ENCODE measurements at regions not wholly inside any gene's neighbourhood (a gene's known extent, or its start where the extent isn't known, plus 50 kb on each side); places are given as distances from the start of the nearest gene placed in this dataset.
"Not testable (repeated sequence)": the region's sequence is repeated elsewhere in the genome, so short reads cannot be mapped to it uniquely, and the experiment has no call there.

DNA sequence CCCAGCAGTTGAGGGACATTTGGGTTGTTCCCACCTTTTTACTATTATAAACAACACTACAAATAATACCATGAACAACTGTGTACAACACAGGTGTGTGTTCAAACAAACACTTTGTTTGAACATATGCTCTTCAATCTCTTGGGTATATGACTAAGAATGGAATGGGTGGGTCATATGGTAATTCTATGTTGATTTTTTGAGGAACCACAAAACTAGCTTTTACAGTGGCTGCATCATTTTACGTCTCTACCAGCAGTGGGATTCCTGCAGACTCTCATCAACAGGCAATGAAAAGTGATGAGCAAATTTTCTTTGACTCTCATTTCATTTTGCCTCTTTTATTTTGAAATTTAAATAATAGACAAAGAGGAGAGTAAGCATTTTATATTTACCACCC, 116.9 kb upstream of the KLF14 start:
- DNase-seq, result no peak

GRCh38 chr7:130852867-130853266, 118.9 kb upstream of the KLF14 start:
- DNase-seq, result no peak

- DNase-seq, result no peak
These were observed 119.7 kb upstream of the KLF14 start for GRCh38 chr7:130853503-130854279.

- DNase-seq, result no peak
These were observed 120.5 kb upstream of the KLF14 start for GRCh38 chr7:130854481-130854880.

DNA sequence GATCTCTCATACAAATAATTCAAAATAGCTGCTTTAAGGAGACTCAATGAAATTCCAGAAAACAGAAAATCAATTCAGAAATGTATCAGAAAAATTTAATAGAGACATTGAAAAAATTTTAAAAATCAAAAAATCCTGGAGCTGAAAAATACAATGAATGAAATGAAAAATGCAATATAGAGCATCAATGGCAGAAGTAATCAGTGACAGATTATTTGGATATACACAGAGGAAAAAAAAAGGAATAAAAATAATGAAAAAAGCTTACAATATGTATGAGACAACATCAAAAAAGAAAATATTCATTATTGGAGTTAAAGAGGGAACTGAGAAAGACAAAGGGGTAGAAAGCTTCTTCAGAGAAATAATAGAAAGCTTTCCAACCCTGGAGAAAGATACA, 122.9 kb upstream of the KLF14 start:
- no peak for DNase-seq

DNA sequence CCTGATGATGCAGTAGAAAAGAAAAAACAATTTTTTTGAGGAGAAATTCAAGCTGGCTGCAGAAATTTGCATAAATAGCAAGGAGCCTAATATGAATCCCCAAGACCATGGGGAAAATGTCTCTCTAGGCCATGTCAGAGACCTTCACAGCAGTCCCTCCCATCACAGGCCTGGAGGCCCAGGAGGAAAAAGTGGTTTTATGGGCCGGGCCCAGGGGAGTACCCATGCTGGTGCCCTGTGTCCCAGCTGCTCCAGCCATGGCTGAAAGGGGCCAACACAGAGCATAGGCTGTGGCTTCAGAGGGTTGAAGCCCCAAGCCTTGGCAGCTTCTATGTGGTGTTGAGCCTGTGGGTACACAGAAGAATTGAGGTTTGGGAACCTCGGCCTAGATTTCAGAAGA, 126.8 kb upstream of the KLF14 start:
- not testable (repeated sequence) for DNase-seq

DNA sequence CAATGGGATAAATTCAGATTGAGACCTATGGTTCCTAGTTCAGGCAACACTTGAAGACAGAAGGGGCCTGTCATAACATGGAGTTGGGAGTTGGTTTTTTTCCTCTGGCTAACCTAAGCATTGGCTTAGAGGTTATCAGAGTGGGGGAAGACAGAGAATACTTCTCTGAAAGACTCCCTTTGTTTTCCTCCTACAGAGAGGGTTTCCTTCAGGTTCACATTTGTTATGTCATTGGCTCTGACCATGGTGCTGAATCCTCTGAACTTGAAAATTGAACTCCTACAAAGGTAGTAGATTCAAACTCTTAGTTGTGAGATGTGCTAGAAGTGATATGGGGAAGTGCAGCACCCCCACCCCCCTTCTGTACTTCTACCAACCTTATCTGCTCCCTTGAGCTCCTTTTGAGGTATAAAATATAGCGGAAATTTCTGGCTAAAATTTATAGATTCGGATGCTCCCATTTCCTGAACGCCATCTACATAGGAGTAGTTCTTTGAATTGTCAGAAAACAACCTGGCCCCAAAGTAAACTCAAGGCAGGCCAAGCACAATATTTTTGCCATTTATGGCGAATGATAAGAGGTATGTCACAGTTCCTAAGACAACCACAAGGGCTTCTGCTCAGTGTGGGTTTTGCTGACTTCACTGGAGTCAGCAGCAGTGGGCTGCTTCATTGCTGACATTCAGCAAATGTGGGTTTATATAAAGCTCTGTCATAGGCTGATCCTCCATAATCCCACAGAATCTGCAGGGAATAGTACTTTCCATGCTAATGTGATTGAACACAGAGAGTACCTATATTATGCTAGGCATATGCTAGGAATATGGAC, 131.6 kb upstream of the KLF14 start:
- DNase-seq, result no peak

GRCh38 chr7:130867039-130867438, 133.0 kb upstream of the KLF14 start:
- DNase-seq, result no peak

GRCh38 chr7:130867581-130868136, 133.7 kb upstream of the KLF14 start:
- DNase-seq, result no peak

GRCh38 chr7:130868139-130868538, 134.1 kb upstream of the KLF14 start:
- DNase-seq, result no peak

- DNase-seq, result no peak
These were observed 135.9 kb upstream of the KLF14 start for GRCh38 chr7:130869918-130870317.

- DNase-seq, result no peak
These were observed 138.3 kb upstream of the KLF14 start for GRCh38 chr7:130872341-130872740.

DNA sequence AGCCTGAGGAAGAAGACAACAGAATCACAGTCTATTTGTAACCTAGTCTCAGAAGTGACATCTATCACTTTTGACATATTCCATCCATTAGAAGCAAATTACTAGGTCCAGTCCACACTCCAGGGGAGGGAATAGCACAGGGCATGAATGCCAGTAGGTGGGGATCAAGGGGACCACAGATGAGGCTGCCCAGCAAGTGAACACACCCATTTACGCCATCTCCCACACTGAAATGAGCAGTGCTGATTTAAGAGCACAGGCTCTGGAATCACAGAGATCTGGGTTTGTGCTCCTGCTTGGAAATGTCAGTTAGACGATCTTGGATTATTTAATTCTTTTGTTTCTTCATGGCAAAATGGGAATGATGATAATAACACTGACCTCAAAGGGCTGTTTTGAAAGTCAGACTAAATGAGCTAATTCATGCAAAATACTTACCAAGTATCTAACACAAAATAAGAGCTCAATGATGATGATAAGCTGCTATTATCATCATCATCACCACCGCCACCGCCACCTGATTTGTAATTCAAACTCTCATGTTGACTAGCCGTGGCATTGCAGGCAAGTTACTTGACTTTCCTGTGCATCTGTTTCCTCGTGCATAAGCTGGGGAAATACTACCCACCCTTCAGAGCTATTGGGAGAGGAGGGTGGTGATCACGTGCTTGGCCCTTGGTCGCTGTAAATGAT, 138.9 kb upstream of the KLF14 start:
- no peak for DNase-seq

DNA sequence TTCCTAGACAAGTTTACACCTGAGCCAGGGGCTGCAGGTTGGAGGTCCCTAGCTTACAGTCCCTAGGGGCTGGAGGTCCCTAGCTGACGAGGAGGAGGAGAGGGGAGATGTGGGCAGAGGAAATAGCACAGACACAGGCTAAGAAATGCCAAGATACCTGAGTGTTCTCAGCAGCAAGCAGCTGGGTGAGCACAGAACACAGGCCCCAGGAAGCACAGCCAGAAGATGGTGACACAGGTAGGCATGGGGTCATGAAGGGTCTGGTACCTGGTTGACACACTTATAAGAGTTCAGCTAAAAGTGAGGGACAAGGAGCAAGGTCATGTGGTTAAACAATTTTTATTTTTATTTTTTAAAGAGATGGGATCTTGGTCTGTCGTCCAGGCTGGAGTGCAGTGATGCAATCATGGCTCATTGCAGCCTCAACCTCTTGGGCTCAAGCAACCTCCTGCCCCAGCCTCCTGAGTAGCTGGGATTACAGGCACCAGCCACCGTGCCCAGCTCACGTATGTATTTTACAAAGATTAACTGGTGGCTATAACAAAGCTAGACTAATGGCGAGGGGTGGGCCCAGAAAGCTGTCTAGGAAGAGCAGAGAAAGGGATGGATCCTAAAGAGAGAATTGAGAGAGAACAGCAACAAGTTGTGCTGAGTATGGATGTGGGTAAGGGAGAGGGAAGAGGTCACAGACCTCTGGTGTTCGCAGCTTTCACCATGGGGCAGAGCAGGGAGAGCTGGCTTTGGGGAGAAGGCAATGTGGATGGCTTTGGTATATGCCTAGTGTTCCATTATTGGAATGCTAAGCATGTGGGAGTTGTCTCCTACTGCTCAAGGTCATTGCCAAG, 140.3 kb upstream of the KLF14 start:
- DNase-seq, result no peak

DNA sequence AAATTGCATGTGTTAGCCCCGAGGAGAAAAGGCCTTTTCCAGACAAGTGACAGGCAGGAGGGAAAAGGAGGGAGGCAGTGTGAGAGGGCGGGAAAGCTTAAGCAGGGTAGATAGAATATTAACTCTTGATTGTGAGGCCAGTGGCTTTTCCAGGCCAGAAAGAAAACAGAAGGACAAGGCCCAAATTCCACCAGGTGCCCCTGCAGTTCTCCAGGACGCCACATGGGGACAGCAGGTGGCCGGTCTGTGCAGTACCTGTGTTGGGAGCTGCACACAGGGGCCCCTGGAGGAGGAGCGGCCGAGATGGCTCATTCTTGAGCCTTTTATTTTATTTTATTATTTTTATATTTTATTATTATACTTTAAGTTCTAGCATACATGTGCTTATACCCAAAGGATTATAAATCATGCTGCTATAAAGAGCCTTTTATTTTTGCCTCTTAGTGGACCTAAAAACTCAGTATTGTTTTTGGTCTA, 141.3 kb upstream of the KLF14 start:
- DNase-seq, result no peak

DNA sequence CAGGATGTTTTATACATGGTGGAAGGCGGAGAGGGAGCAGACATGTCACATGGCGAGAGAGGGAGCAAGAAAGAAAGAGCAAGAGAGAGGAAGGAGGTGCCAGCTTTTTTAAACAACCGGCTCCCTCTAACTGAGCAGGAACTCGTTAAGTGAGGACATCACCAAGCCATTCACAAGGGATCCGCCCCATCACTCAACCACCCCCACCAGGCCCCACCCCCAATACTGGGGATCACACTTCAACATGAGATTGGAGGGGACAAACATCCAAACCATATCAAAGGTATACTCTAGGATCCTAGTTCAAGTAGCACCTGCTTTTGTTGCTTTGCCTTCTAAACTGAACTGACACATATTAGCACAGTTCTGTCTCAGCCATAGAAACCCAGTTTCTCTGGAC, 141.9 kb upstream of the KLF14 start:
- DNase-seq, result no peak

DNA sequence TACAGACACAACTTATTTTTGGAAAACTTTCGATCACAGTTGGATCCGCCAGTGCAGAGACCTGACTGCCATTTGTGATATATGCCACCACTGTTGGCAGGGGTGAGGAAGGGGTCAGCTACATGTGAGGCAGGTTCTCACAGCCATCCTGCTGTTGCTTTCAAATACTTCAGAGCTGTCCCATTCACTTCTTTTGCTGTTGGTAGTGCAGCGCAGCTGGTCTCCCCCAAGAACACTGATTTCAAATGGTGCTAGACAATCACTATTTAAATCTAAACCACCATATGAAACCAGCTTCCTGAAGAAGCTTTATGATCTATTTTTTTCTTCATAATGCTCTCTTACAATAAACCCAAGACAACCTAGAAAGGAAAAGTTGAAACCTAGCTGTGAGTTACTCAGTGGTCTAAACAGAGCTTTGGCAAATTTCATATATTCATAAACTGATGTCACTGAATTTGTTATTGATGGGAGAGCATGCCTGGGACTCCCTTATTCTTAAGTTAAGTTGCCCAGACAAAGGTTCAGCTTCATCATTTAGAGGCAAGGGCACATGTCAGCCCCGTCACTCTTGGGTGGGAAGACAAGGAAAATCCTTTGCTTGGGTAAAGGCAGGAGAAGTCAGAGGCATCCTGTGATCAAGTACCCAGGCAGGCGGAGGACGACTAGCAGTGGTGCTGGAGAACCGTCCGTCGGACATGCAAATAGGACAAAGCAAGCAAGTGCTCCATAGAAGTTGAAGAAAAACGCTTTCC, 143.4 kb upstream of the KLF14 start:
- no peak for DNase-seq

GRCh38 chr7:130877991-130878305, 143.9 kb upstream of the KLF14 start:
- DNase-seq, result no peak

GRCh38 chr7:130878785-130879184, 144.8 kb upstream of the KLF14 start:
- DNase-seq, result no peak

DNA sequence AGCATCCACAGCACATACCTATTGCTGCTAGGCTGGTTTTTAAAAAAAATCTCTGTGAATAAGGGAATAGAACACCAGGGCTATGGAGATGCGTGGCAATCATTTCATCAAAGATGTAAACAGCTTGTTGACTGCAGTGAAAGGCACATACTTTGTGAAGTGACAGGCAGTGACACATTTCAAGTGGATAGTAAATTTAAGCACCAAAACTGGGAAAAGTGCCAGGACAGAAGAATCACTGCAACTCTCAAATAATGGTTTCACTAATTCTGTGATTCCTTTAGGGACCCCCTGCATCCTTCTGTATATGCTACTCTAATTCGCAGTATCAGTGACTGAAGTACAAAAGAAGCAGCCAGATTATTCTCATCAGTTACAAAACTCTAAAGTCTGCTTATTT, 145.2 kb upstream of the KLF14 start:
- no peak for DNase-seq

GRCh38 chr7:130880668-130881067, 146.7 kb upstream of the KLF14 start:
- no peak for DNase-seq

Data from activated gamma-delta T cell treated with Interleukin-2 at 50 U/mL for 16 hours (primary cell).